HepG2 (cell line): ENCODE measurements at regions not wholly inside any gene's neighbourhood (a gene's known extent, or its start where the extent isn't known, plus 50 kb on each side); places are given as distances from the start of the nearest gene placed in this dataset.

Source experiments
- ATAC-seq: fragments of 200-7000 bp; cut with Tn5 transposase; 3 replicates; pipeline ENCODE4 v1.9.1; 2020; ENCODE audit warnings: mild to moderate bottlenecking, moderate library complexity
- BruUV-seq: library from RNA; stranded (reverse); fragments of 400-500 nt; replicated peaks from 2 replicates; lab custom pipeline; 2021; lab: Mats Ljungman, UMichigan
- CTCF ChIA-PET: fragments of 300-600 bp; formaldehyde crosslinking; extraction: SDS; loops from one replicate; lab custom pipeline; 2021; ENCODE audit warnings: low total read pairs, inconsistent platforms, low intra/inter-chr PET ratio; lab: Yijun Ruan, JAX
- POLR2A ChIA-PET: fragments of 350-600 bp; sonication (Branson Sonifier 250); formaldehyde crosslinking; loops from one replicate; lab custom pipeline; 2020; ENCODE audit warnings: antibody characterized with exemption, inconsistent platforms; lab: Yijun Ruan, JAX
- DNase-seq: peaks from one replicate; pipeline ENCODE4 v3.0.0-alpha.2; 2015; ENCODE audit warnings: low spot score
- FAIRE-seq: peaks from 3 replicates; lab custom pipeline; 2011; peaks lifted over from hg19 to GRCh38; lab: Jason Lieb, UNC
- H2AFZ ChIP-seq: one replicate; pipeline ENCODE4 v1.6.1; 2011; ENCODE audit warnings: low read length, inconsistent platforms
- H3K27ac ChIP-seq: fragments of 300-600 bp; 3 replicates; pipeline ENCODE4 v1.8.0; 2011; ENCODE audit warnings: mixed run types, mild to moderate bottlenecking, mixed read lengths, low read length, inconsistent platforms; ENCODE audit not compliant: insufficient read depth; ENCODE audit errors: extremely low read length
- H3K27me3 ChIP-seq, 2 experiments: fragments of 200-600 bp in 1 of 2; 2 replicates in 1 of 2; 3 replicates in 1 of 2; pipeline versions ENCODE4 v1.6.0 to v1.8.0; 2011; ENCODE audit warnings: low read length in 2 of 2, mild to moderate bottlenecking in 2 of 2, moderate library complexity in 2 of 2, inconsistent platforms in 1 of 2; ENCODE audit not compliant: insufficient read depth in 2 of 2, control insufficient read depth in 1 of 2
- H3K36me3 ChIP-seq, 2 experiments: fragments of 200-600 bp in 1 of 2; replicated peaks in 1 of 2; 2 replicates in 1 of 2; 3 replicates in 1 of 2; pipeline versions ENCODE4 v1.5.1 to v1.8.0; 2011; ENCODE audit warnings: low read length in 2 of 2, inconsistent platforms in 1 of 2; ENCODE audit not compliant: insufficient read depth in 2 of 2, control insufficient read depth in 1 of 2
- H3K4me1 ChIP-seq: 2 replicates; pipeline ENCODE4 v1.5.1; 2012; ENCODE audit warnings: low read length, inconsistent platforms; ENCODE audit not compliant: insufficient read depth
- H3K4me2 ChIP-seq: 2 replicates; pipeline ENCODE4 v1.6.0; 2011; ENCODE audit warnings: low read depth, low read length, inconsistent platforms
- H3K4me3 ChIP-seq, 3 experiments: fragments of 200-600 bp in 1 of 3; sonication (generic), shearing (Covaris generic) in 1 of 3; replicated peaks in 1 of 3; 2 replicates each; pipeline ENCODE4 v1.5.1; 2011 to 2016; ENCODE audit warnings: low read length in 3 of 3, inconsistent platforms in 2 of 3, low read depth in 2 of 3, mild to moderate bottlenecking in 2 of 3, control low read depth in 1 of 3, mixed read lengths in 1 of 3; ENCODE audit not compliant: insufficient read depth in 1 of 3
- H3K79me2 ChIP-seq: one replicate; pipeline ENCODE4 v1.6.1; 2011; ENCODE audit warnings: low read length, inconsistent platforms; ENCODE audit not compliant: insufficient read depth
- H3K9ac ChIP-seq: 2 replicates; pipeline ENCODE4 v1.6.0; 2011; ENCODE audit warnings: mild to moderate bottlenecking, low read depth, low read length, inconsistent platforms; ENCODE audit not compliant: insufficient read depth
- H3K9me3 ChIP-seq: 2 replicates; pipeline ENCODE4 v1.5.1; 2012; ENCODE audit warnings: mild to moderate bottlenecking, low read length
- H4K20me1 ChIP-seq: 2 replicates; pipeline ENCODE4 v1.6.0; 2011; ENCODE audit warnings: inconsistent platforms, mild to moderate bottlenecking, low read length, moderate library complexity; ENCODE audit not compliant: insufficient read depth
- AGO2 ChIP-seq: fragments of 200-400 bp; formaldehyde crosslinking; optimal IDR thresholded peaks from 2 replicates; pipeline ENCODE3; 2017; ENCODE audit warnings: mild to moderate bottlenecking, low read depth, low read length, moderate library complexity
- ATF1 ChIP-seq: IDR thresholded peaks from 2 replicates; pipeline ENCODE4 v1.6.1; 2016; ENCODE audit warnings: mild to moderate bottlenecking, control low read depth
- NR1H2 ChIP-seq: sonication (generic); formaldehyde crosslinking; IDR thresholded peaks from 2 replicates; pipeline ENCODE4 v1.8.1; 2022; ENCODE audit warnings: low read depth, missing genetic modification reagents, borderline replicate concordance
- PPARG ChIP-seq: conservative IDR thresholded peaks from 2 replicates; pipeline ENCODE4 v1.6.1; 2016; ENCODE audit warnings: missing biosample characterization, missing genetic modification reagents
- SMC3 ChIP-seq: IDR thresholded peaks from 2 replicates; pipeline ENCODE4 v1.6.1; 2011; ENCODE audit warnings: low read length, improper control_type of control experiment
- ZBTB42 ChIP-seq: sonication (generic); formaldehyde crosslinking; IDR thresholded peaks from 2 replicates; pipeline ENCODE4 v1.5.0; 2020; ENCODE audit warnings: mild to moderate bottlenecking, missing genetic modification reagents
- ZNF318 ChIP-seq: sonication (generic); formaldehyde crosslinking; IDR thresholded peaks from 2 replicates; pipeline ENCODE4 v1.4.0; 2020; ENCODE audit warnings: mild to moderate bottlenecking, missing genetic modification reagents
- ZNF44 ChIP-seq: sonication (generic); formaldehyde crosslinking; IDR thresholded peaks from 2 replicates; pipeline ENCODE4 v1.5.1; 2020; ENCODE audit warnings: mild to moderate bottlenecking, missing genetic modification reagents
- ZNF574 ChIP-seq: sonication (generic); formaldehyde crosslinking; IDR thresholded peaks from 2 replicates; pipeline ENCODE4 v1.4.0; 2020; ENCODE audit warnings: missing genetic modification reagents
- ZNF710 ChIP-seq: sonication (generic); formaldehyde crosslinking; IDR thresholded peaks from 2 replicates; pipeline ENCODE4 v1.5.0; 2020; ENCODE audit warnings: mild to moderate bottlenecking, missing genetic modification reagents, borderline replicate concordance
- WGBS: methylation state at CpG from one replicate; pipeline ENCODE4 v1.1.6; 2017; ENCODE audit warnings: low lambda C conversion rate; 5-methylcytosine and 5-hydroxymethylcytosine counted together
- in situ Hi-C: cut with HindIII; loops from 2 replicates; pipeline ENCODE4 v1.10.0; 2017; ENCODE audit warnings: low pct_unique_long_range_greater_than_20kb; ENCODE audit not compliant: extremely low pct_ligation_motif_present
- intact Hi-C: fragments of 100-400 bp; cut with micrococcal nuclease; formaldehyde crosslinking; loops from one replicate; pipeline ENCODE4 v1.10.0; 2022; ENCODE audit not compliant: unreplicated experiment

GRCh38 chr20:24337551-24337950 lies 131.9 kb upstream of the SYNDIG1 start:
- H3K79me2 ChIP-seq, result no peaks in the 10 kb centered on the region
- no peaks in the 10 kb centered on the region for H3K36me3 ChIP-seq
- no peaks in the 10 kb centered on the region for H3K4me1 ChIP-seq
- H2AFZ ChIP-seq, result no peak overlapping the region
- intact Hi-C loops (no loop called here), in situ Hi-C loops (no loop called here)
- no peak overlapping the region for H3K9ac ChIP-seq
- H3K27me3 ChIP-seq, result no peaks in the 10 kb centered on the region
- ChIA-PET CTCF (no interaction called here), POLR2A (no interaction called here)
- no peak for DNase-seq
- 8% methylated on average over 5 of the region's 5 CpGs for WGBS
- H4K20me1 ChIP-seq, result no peaks in the 10 kb centered on the region
- no peak overlapping the region for H3K4me3 ChIP-seq
- no peak for FAIRE-seq
- H3K27ac ChIP-seq, result no peak overlapping the region
- H3K9me3 ChIP-seq, result no peaks in the 10 kb centered on the region
- no TSS peak for BruUV-seq
- ATAC-seq, result no peak
- H3K4me2 ChIP-seq, result no peak overlapping the region
- TF ChIP-seq NR1H2 (CRISPR knock-in tag) (no peak), ZNF44 (no peak), PPARG (no peak), ZNF318 (CRISPR knock-in tag) (no peak), ZNF574 (CRISPR knock-in tag) (no peak), ZNF710 (CRISPR knock-in tag) (no peak), SMC3 (no peak), ZBTB42 (CRISPR knock-in tag) (no peak), AGO2 (no peak), ATF1 (CRISPR knock-in tag) (no peak)
